Activated CD8-positive, alpha-beta T cell treated with anti-CD3 and anti-CD28 coated beads for 36 hours (primary cell): ENCODE measurements at regions not wholly inside any gene's neighbourhood (a gene's known extent, or its start where the extent isn't known, plus 50 kb on each side); places are given as distances from the start of the nearest gene placed in this dataset.

Experiments
- ATAC-seq: fragments of 200-7000 bp; cut with Tn5 transposase; one replicate; pipeline ENCODE4 v1.10.0; 2021; ENCODE audit warnings: mild to moderate bottlenecking, moderate library complexity
- CTCF ChIA-PET: fragments of 350-600 bp; sonication (Branson Sonifier 250); formaldehyde crosslinking; loops from one replicate; lab custom pipeline; 2021; ENCODE audit warnings: antibody characterized with exemption; lab: Charles Lee
- POLR2A ChIA-PET: fragments of 350-600 bp; sonication (Branson Sonifier 250); formaldehyde crosslinking; loops from one replicate; lab custom pipeline; 2021; ENCODE audit warnings: antibody characterized with exemption; lab: Charles Lee
- DNase-seq: peaks from one replicate; pipeline ENCODE4 v3.0.0-alpha.2; 2020
- H3K27ac Mint-ChIP-seq: one replicate; pipeline ENCODE4 v1.8.0; 2021; ENCODE audit warnings: mild to moderate bottlenecking, mixed read lengths
- H3K27me3 Mint-ChIP-seq: one replicate; pipeline ENCODE4 v1.8.0; 2021; ENCODE audit warnings: mixed read lengths
- H3K36me3 Mint-ChIP-seq: one replicate; pipeline ENCODE4 v1.8.0; 2021; ENCODE audit warnings: low read depth, mixed read lengths
- H3K4me1 Mint-ChIP-seq: one replicate; pipeline ENCODE4 v1.8.0; 2021; ENCODE audit warnings: low read depth, mixed read lengths
- H3K4me3 Mint-ChIP-seq: one replicate; pipeline ENCODE4 v1.8.0; 2021; ENCODE audit warnings: mild to moderate bottlenecking, moderate library complexity, mixed read lengths
- H3K9me3 Mint-ChIP-seq: one replicate; pipeline ENCODE4 v1.8.0; 2021; ENCODE audit warnings: mixed read lengths
- CTCF ChIP-seq: fragments of 200-600 bp; IDR thresholded peaks from one replicate; pipeline ENCODE4 v1.8.0; 2022; ENCODE audit warnings: antibody characterized with exemption, mild to moderate bottlenecking
- intact Hi-C: fragments of 100-400 bp; cut with micrococcal nuclease; formaldehyde crosslinking; loops from one replicate; pipeline ENCODE4 v1.10.0; 2022

DNA sequence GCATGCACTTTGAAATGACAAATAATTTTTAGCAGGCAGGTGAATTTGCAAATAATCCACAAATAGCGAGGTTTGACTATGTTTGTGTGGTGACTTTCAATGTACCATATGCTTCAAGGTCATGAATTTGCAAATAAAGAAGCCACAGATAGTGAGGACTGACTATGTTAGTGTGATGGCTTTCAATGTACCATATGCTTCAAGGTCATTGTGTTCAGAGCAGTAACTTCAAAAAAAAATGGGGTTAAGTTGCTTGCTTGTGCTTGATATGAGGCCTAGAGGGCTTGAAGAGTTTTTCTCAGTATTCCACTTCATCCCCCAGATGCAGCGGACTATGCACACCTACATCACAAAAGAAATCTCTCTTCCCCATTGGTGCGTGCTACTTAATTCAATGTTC, 602.9 kb upstream of the LRRTM4 start:
- TF ChIP-seq CTCF: no peak
- CTCF ChIA-PET: no interaction called here
- Mint-ChIP-seq H3K27ac (no peak overlapping the region), H3K4me1 (no peaks in the 10 kb centered on the region), H3K9me3 (peaks cover 11% of the 10 kb centered on the region), H3K4me3 (no peak overlapping the region), H3K27me3 (no peaks in the 10 kb centered on the region), H3K36me3 (no peaks in the 10 kb centered on the region)
- POLR2A ChIA-PET: no interaction called here
- ATAC-seq (no peak), DNase-seq (no peak)
- intact Hi-C loops: no loop called here

GRCh38 chr2:78127424-78127823, 605.2 kb upstream of the LRRTM4 start:
- H3K27ac Mint-ChIP-seq: no peak overlapping the region
- TF ChIP-seq CTCF: no peak
- H3K4me1 Mint-ChIP-seq: no peaks in the 10 kb centered on the region
- no peaks in the 10 kb centered on the region for H3K36me3 Mint-ChIP-seq
- DNase-seq (no peak), ATAC-seq (no peak)
- H3K9me3 Mint-ChIP-seq: peaks cover 8% of the 10 kb centered on the region
- ChIA-PET CTCF (no interaction called here), POLR2A (no interaction called here)
- no peak overlapping the region for H3K4me3 Mint-ChIP-seq
- H3K27me3 Mint-ChIP-seq: no peaks in the 10 kb centered on the region
- intact Hi-C loops: no loop called here

DNA sequence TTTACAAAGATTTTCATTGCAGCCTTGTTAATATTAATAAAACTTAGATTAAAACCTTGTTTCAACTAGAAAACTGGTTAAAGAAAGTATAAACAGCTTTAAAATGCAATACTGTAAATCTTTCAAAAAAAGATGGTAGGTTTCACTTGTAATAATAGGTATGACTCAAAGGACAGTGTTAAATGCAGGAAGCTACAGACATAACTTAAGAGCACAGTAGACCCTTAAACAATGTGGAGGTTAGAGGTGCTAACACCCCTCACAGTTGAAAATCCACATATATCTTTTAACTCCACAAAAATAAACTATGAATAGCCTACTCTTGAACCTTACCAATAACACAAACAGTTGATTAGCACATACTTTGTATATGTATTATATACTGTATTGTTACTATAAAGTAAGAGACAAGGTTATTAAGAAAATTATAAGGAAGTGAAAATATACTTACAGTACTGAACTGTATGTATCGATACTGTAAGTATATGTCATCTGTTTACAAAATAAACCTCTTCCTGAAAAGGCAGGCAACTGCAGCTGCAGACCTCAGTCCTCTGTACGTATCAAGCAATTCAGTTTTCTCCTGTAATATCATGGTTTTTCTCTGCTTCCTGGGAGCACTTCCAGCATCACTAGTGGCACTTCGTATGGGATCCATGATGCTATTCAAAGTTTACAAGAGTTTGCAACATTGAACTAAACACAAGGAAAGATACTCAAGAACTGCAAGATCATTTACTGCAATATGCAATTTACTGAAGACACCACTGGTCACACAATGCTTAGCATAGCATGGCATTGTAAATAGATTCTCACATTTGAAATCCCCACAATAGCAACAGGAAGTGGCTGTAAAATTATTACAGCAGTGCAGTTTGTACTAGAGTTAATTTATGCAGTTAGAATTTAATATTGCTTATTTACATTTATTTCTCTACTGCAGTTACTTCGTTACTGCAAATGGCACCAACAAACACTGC, 610.5 kb upstream of the LRRTM4 start:
- intact Hi-C loops: no loop called here
- H3K9me3 Mint-ChIP-seq: peaks cover 3% of the 10 kb centered on the region
- no peak for TF ChIP-seq CTCF
- H3K4me1 Mint-ChIP-seq: no peaks in the 10 kb centered on the region
- POLR2A ChIA-PET: no interaction called here
- no peak overlapping the region for H3K27ac Mint-ChIP-seq
- H3K27me3 Mint-ChIP-seq: no peaks in the 10 kb centered on the region
- no peaks in the 10 kb centered on the region for H3K36me3 Mint-ChIP-seq
- CTCF ChIA-PET: no interaction called here
- no peak for ATAC-seq
- no peak for DNase-seq
- no peak overlapping the region for H3K4me3 Mint-ChIP-seq

DNA sequence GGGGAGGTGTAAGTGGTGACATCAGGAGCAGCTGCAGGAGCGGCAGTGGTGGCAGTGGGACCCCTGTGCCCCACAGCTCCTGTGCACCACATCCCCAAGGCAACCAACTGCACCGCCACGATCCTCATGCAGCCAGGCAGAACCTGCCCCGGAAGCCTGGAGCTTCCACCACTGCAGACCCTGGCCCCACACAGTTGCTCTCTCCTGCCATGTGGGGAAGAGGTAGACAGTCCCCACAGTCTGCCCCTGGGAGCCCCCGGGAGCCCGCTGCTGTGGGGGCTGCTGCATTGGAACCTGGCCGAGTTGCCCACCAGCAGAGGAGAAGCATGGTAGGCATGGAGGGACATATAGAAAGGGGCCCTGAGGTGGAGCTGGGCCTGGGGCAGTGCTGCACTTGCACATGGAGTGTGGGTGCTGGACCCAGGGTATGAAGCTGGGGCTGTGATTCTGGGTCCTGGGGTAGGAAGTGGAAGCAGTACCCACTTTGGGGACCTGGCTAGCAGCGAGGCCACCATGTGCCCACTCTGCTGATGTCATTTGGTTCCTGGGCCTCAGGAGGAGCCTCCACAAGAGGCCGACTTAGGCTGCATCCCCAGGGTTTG, 623.3 kb upstream of the LRRTM4 start:
- no peak for ATAC-seq
- ChIA-PET POLR2A (no interaction called here), CTCF (no interaction called here)
- Mint-ChIP-seq H3K4me3 (no peak overlapping the region), H3K4me1 (no peaks in the 10 kb centered on the region), H3K9me3 (no peaks in the 10 kb centered on the region), H3K27ac (no peak overlapping the region), H3K36me3 (no peaks in the 10 kb centered on the region), H3K27me3 (no peaks in the 10 kb centered on the region)
- TF ChIP-seq CTCF: no peak
- intact Hi-C loops: no loop called here
- DNase-seq: no peak
